Cardiac septum (tissue), 1 donor: ENCODE measurements at regions not wholly inside any gene's neighbourhood (a gene's known extent, or its start where the extent isn't known, plus 50 kb on each side); places are given as distances from the start of the nearest gene placed in this dataset.

Experiments
- DNase-seq: peaks from one replicate; pipeline ENCODE4 v3.0.0-alpha.2; 2020; ENCODE audit warnings: low spot score
- intact Hi-C: fragments of 100-400 bp; cut with DNase I; formaldehyde crosslinking; loops from one replicate; pipeline ENCODE4 v1.14.0; 2022
- donor health status: DM: no; HTN: no; CAD: no.

GRCh38 chr14:29463727-29464395 is 463.8 kb downstream of the PRKD1 start:
- DNase-seq, result no peak
- intact Hi-C loops, result no loop called here

GRCh38 chr14:29465095-29465494 is 462.6 kb downstream of the PRKD1 start:
- intact Hi-C loops, result no loop called here

GRCh38 chr14:29475641-29476040 is 452.0 kb downstream of the PRKD1 start:
- intact Hi-C loops, result no loop called here
- DNase-seq, result no peak

More at GRCh38 chr14:29465095-29465494, 462.6 kb downstream of the PRKD1 start:
- no peak for DNase-seq

GRCh38 chr14:29486132-29486531 is 441.5 kb downstream of the PRKD1 start:
- intact Hi-C loops, result no loop called here
- no peak for DNase-seq

- no peak for DNase-seq
- intact Hi-C loops, result no loop called here
Observed at GRCh38 chr14:29489911-29490425, 437.7 kb downstream of the PRKD1 start.

GRCh38 chr14:29493849-29494248 is 433.8 kb downstream of the PRKD1 start:
- DNase-seq, result no peak
- intact Hi-C loops, result no loop called here

- intact Hi-C loops, result no loop called here
- DNase-seq, result no peak
Observed at GRCh38 chr14:29494312-29494711, 433.3 kb downstream of the PRKD1 start.

- intact Hi-C loops, result no loop called here
- DNase-seq, result no peak
Observed at GRCh38 chr14:29503903-29504302, 423.7 kb downstream of the PRKD1 start.

GRCh38 chr14:29518335-29518734 is 409.3 kb downstream of the PRKD1 start:
- intact Hi-C loops, result no loop called here

GRCh38 chr14:29521526-29522137 is 406.0 kb downstream of the PRKD1 start:
- intact Hi-C loops, result no loop called here

More at GRCh38 chr14:29518335-29518734, 409.3 kb downstream of the PRKD1 start:
- no peak for DNase-seq

More at GRCh38 chr14:29521526-29522137, 406.0 kb downstream of the PRKD1 start:
- DNase-seq, result no peak
